GM18868 (cell line): ENCODE measurements at regions not wholly inside any gene's neighbourhood (a gene's known extent, or its start where the extent isn't known, plus 50 kb on each side); places are given as distances from the start of the nearest gene placed in this dataset.
A peak's percentile ranks its signal among the peaks of the same experiment; 100 is the strongest.
"Not testable (repeated sequence)": the region's sequence is repeated elsewhere in the genome, so short reads cannot be mapped to it uniquely, and the experiment has no call there.

Source experiments
- ATAC-seq: cut with Tn5 transposase; IDR thresholded peaks from one replicate; pipeline ENCODE4 v1.9.1; 2021; ENCODE audit warnings: mild to moderate bottlenecking, moderate library complexity; ENCODE audit not compliant: unreplicated experiment

GRCh38 chr21:28617300-28617699 is 375.4 kb downstream of the LTN1 start:
- ATAC-seq: no peak

- no peak for ATAC-seq
Observed at GRCh38 chr21:28615276-28615675, 377.4 kb downstream of the LTN1 start.

GRCh38 chr21:28614791-28615190 is 377.9 kb downstream of the LTN1 start:
- no peak for ATAC-seq

- no peak for ATAC-seq
Observed at GRCh38 chr21:28608646-28609045, 384.0 kb downstream of the LTN1 start.

GRCh38 chr21:28607545-28607944 is 385.1 kb downstream of the LTN1 start:
- ATAC-seq: no peak

- peak; percentile 100 for ATAC-seq
Observed at GRCh38 chr21:28604946-28605537, 387.6 kb downstream of the LTN1 start.

- no peak for ATAC-seq
Observed at GRCh38 chr21:28602546-28602945, 390.1 kb downstream of the LTN1 start.

GRCh38 chr21:28598214-28598613 is 394.5 kb downstream of the LTN1 start:
- ATAC-seq: no peak

GRCh38 chr21:28592205-28592865 is 400.3 kb downstream of the LTN1 start:
- ATAC-seq: no peak

GRCh38 chr21:28590676-28591075 is 402.0 kb downstream of the LTN1 start:
- no peak for ATAC-seq

GRCh38 chr21:28590026-28590425 is 402.7 kb downstream of the LTN1 start:
- no peak for ATAC-seq

GRCh38 chr21:28588997-28589396 is 403.7 kb downstream of the LTN1 start:
- ATAC-seq: no peak

- ATAC-seq: no peak
Observed at GRCh38 chr21:28587748-28588147, 404.9 kb downstream of the LTN1 start.

- no peak for ATAC-seq
Observed at GRCh38 chr21:28581976-28582375, 410.7 kb downstream of the LTN1 start.

- ATAC-seq: not testable (repeated sequence)
Observed at GRCh38 chr21:28581311-28581731, 411.4 kb downstream of the LTN1 start.

- ATAC-seq: no peak
Observed at GRCh38 chr21:28580585-28580984, 412.1 kb downstream of the LTN1 start.

GRCh38 chr21:28579986-28580550 is 412.6 kb downstream of the LTN1 start:
- no peak for ATAC-seq

GRCh38 chr21:28568692-28569091 is 424.0 kb downstream of the LTN1 start:
- ATAC-seq: no peak

- not testable (repeated sequence) for ATAC-seq
Observed at GRCh38 chr21:28563933-28564332, 428.7 kb downstream of the LTN1 start.

- ATAC-seq: no peak
Observed at GRCh38 chr21:28561772-28562171, 430.9 kb downstream of the LTN1 start.

- no peak for ATAC-seq
Observed at GRCh38 chr21:28554660-28555475, 437.8 kb downstream of the LTN1 start.
